GM12875 (cell line): ENCODE measurements at regions not wholly inside any gene's neighbourhood (a gene's known extent, or its start where the extent isn't known, plus 50 kb on each side); places are given as distances from the start of the nearest gene placed in this dataset.

ENCODE experiments used
- H3K4me3 ChIP-seq: one replicate; pipeline ENCODE4 v1.5.1; 2011; ENCODE audit warnings: low read depth, low read length, control low read depth
- CTCF ChIP-seq: IDR thresholded peaks from 2 replicates; pipeline ENCODE4 v1.5.1; 2011; ENCODE audit warnings: low read depth, mild to moderate bottlenecking, control low read depth, inconsistent platforms, low read length, moderate library complexity, borderline replicate concordance; ENCODE audit not compliant: insufficient read depth

DNA sequence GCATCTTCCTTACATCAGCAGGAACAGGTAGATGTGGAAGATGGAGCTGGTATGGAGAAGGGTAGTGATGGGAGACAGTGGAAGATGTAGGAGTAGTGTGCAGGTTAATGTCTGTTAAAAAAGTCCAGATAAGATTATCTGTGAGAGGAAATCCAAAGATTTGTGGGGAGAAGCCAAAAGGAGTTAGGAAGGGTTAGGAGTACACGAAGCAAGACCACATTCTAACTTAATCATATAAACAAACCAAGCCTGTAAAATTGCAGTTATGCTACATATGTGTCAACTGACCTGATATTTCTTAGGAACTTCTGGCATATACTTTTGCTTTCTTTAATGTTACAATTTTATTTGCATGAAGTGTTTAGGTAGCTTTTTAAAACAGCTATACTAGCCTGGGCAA is 142.1 kb upstream of the DMRT1 start:
- no peak for TF ChIP-seq CTCF
- no peak overlapping the region for H3K4me3 ChIP-seq

GRCh38 chr9:700365-701282 is 140.9 kb upstream of the DMRT1 start:
- no peak overlapping the region for H3K4me3 ChIP-seq
- no peak for TF ChIP-seq CTCF

DNA sequence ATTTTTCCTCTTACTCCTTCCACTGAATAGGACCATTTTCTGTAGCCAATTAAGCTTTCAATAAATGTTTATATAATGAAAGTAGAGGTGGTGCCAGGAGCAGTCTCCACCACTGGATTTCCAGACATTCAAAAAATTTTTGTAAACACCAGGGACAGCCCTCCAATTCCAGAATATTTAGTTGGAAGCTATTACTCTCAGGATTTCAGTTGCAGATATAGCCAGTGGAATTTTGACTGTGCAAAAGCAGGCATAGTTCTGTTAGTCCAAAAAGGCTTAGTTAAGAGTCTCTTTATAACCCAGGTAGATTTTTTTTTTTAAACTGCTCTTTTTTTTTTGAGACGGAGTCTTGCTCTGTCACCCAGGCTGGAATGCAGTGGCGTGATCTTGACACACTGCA is 138.1 kb upstream of the DMRT1 start:
- TF ChIP-seq CTCF = no peak
- H3K4me3 ChIP-seq = no peak overlapping the region

- TF ChIP-seq CTCF = no peak
- H3K4me3 ChIP-seq = no peak overlapping the region
Observed at GRCh38 chr9:706073-706472, 135.4 kb upstream of the DMRT1 start.

GRCh38 chr9:706606-707459 is 134.7 kb upstream of the DMRT1 start:
- no peak overlapping the region for H3K4me3 ChIP-seq
- TF ChIP-seq CTCF = no peak

DNA sequence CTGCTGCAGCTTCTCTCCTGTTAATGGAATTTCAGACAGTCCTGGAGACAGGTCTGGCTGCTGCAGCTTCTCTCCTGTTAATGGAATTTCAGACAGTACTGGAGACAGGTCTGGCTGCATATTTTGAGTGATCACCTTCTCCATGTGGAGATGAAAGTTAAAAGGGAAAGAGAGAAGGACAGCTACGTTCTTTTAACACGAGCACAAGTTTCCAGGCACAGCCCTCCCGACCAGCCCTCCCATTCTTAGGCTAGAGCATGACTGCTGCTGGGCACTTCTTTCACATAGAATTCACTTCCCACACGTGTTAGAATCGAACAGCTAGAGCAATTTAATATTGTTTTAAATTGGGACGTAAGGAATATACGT is 133.3 kb upstream of the DMRT1 start:
- no peak overlapping the region for H3K4me3 ChIP-seq
- no peak for TF ChIP-seq CTCF
